HK-2 (cell line): ENCODE measurements at regions not wholly inside any gene's neighbourhood (a gene's known extent, or its start where the extent isn't known, plus 50 kb on each side); places are given as distances from the start of the nearest gene placed in this dataset.
"Not testable (repeated sequence)": the region's sequence is repeated elsewhere in the genome, so short reads cannot be mapped to it uniquely, and the experiment has no call there.

Experiments
- DNase-seq: peaks from one replicate; pipeline ENCODE4 v3.0.0-alpha.2; 2018; ENCODE audit not compliant: unreplicated experiment

DNA sequence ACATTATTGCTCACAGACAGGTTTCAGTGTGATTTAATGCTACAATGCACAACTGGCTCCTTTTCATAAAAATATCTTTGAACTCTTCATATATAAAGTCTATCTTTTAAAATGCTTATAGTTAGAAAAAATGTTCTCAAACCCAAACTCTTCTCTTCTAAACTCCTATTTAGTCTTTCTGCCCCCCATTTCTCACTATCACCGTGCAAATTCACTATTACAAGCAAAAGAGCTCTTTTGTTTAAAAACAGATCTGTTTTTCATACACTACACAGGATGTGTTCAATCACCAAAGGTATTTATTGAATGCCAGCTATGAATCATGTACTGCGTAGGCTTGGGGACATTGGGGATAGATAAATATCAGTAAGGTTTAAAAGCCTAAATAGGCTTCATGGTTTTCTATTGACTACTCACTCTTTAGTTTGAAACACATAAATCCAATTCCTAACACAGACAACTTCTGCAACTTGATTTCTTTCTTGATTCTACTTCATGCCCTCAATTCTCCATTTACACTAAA lies 692.3 kb downstream of the C12orf50 start:
- DNase-seq, result no peak

DNA sequence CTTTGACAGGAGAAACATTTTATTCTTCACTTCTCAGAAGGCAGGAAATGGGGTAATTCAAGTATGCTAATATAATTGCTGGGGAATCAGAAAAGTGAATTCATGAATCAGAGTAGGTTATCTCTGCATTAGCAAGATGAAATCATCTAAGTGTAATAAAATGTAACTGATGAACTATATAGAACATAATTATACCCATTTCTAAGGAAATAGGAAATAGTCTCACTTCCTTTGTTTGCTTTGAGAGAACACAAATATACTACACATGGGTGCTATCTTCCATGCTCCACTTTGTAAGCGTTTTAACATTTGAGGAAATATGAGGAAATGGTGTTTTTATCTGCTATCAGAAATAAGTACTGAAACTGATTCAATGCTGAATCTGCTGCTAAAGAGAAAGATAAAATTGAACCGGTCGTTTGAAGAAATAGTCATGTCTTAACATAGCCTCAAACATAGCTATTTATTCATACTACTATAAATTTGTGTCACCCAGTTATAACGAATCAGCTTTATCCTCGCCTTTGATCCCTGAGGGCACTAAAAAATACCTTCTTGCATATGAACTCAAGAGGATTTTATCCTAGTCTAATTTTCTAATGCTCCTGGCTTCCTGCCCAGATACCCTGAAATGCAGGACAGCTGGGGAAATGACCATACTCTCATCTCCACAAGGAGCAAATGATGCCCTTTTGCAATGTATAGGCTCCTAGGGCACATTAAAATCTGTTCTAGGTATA lies 696.0 kb downstream of the C12orf50 start:
- no peak for DNase-seq

DNA sequence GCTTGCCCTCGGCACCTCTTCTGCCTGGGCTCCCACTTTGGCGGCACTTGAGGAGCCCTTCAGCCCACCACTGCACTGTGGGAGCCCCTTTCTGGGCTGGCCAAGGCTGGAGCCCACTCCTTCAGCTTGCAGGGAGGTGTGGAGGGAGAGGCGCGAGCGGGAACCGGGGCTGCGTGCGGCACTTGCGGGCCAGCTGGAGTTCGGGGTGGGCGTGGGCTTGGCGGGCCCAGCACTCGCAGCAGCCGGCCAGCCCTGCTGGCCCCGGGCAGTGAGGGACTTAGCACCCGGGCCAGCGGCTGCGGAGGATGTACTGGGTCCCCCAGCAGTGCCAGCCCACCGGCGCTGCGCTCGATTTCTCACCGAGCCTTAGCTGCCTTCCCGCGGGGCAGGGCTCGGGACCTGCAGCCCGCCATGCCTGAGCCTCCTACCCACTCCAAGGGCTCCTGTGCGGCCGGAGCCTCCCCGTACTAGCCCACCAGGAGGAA lies 699.1 kb downstream of the C12orf50 start:
- DNase-seq, result not testable (repeated sequence)

DNA sequence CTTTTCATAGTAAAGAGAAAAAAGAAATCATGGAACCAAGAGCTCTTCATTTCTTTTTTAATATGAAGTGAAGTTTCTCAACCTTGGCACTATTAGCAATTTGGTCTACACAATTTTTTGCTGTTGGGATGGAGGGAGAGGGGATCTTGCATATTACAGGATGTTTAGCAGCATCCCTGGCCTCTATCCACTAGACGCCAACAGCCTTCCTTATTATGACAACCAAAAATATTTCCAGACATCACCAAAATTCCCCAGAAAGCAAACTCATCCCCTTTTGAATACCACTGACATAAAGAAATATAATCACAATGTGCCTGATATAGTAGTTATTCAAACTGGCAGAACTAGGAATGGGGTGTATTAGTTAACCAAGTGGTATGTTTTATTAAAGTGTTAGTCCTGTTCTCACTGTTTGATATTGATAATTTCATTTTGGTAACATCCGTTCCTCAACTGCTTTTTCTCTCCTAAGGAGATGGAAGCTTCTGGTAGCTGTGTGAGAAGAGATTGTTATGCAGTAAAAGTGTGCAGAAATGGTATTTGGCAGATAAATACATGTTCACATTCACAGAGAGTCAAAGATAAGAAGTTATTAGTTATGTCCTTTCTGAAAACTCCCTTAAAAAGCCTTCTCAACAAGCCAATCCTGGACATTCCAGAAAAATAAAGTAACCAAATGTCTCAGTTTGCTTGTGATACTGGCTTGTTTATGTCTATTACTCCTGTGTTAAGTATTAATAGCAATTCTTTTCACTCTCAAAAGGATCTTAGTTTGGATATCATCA lies 699.9 kb downstream of the C12orf50 start:
- DNase-seq, result no peak

DNA sequence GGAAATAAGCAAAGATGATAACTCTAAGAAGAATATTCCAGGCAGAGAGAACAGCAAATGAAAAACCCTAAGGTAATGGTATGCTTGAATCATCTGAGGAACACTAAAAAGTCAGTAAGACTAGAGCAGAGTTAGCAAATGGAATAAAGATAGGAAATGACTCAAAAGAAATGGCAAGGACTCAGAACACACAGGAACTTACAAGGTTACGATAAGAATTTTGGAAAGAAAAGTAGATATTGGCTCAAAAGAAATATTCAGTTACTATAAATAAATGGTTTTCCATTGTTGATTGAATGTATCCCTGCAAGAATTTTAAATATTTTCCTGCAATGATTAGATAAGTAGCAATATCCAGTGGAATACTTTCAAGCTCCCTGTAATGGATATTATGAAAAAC lies 705.8 kb downstream of the C12orf50 start:
- DNase-seq, result no peak

DNA sequence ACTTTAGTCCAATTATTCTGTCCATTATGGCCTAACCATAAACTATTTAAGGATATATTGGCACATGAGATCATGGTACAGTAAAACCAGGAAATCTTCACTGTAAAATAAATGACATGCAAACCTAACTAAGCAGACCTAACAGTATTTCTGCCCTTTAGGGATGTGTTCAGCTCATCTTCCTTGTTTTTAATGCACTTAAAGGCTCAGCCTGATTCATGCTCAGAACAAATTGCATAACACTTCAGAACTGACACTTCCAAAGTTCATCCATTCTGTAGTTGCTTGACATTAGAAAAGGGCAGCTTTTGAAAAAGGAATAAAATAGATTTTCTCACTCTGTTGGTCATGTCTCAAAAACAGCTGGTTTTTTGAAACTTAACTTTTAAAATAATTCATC lies 708.5 kb downstream of the C12orf50 start:
- DNase-seq, result no peak

DNA sequence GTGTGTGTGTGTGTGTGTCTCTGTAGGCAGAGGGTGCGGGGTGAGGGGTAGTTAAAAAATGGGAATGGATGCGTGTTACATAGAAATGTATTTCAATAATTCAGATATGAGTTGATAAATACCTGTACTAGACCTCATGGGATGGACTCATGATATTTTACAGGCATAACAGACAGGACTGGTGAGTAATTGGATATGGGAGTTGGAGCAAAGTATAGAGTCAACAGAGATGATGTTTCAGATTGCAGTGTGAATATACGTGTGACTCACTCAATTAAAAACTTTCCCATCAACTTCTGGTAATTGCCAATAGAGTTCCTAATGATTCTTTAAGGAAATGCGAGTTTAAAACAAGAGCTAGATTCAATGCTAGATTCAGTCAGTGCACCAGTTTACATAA lies 711.9 kb downstream of the C12orf50 start:
- no peak for DNase-seq

DNA sequence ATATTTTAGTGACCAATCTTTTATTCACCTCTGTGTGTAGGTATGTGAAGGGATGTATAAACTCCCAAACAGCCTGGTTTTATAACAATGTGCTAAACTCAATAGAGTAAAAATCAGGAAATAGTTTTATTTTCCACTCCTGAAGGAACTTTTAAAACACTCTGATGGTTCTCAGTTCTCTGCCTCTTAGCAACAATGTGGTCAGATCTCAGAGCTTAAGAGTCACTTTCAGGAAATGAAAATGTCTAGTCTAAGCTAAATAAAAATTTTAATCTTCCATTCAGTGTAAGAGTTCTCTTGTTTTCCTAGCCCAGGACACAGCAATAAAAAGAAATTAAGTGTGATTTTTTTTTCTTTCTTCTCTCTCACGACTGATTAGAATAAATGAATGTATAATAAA lies 718.0 kb downstream of the C12orf50 start:
- no peak for DNase-seq

DNA sequence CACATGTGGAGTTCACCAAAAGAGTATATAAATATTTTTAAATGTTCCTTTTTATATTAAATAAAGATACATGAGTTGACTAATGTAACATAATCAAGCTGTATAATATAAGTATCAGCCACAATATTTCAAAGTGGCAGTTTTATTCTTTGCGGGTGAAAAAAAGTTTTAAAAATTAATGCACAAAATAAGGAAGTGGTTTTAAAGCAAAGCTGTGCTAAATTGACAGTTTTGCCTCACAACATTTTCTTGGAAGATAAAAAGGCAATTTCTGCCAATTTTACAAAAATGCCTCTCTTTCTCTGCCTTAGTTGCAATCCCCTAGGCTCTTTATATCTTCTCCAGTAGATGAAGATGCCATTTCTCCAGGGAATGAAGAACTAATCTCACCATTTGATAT lies 719.1 kb downstream of the C12orf50 start:
- DNase-seq, result no peak

DNA sequence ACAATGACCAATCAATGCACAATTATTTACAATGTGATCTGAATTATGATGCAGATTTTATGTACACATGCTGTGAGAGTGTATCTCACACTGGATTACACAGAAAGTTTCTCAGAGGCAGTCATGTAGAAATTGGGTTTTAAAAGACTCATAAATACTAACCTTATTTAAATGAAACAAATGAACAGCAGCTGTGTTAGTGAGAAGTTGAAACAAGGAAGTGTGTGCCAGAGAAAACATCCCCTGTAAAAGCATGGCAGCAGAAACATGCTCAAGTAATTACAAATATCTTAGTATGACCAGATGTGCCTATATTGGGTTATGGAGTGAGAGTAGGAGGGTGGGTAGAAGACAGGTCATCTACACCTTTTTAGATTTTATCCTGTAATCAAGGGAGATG lies 723.7 kb downstream of the C12orf50 start:
- no peak for DNase-seq

DNA sequence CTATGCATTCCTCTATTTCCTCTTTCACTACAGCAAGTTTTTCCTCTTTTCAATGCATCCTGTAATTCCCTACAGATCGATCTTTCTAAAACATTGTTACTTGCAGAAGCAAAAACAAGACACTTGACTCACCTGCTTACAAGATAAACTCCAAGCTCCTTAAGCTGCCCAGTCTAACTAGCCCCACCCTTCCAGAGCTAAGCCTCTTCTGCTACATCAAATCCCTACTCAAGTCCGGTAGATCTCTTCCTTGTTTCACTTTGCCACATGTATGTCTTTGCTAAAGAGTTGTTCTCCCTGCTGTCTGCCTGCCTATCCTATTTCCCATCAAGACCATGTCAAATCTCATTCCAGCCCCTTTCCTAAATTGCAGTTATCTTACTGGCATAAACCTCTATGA lies 724.8 kb downstream of the C12orf50 start:
- no peak for DNase-seq

DNA sequence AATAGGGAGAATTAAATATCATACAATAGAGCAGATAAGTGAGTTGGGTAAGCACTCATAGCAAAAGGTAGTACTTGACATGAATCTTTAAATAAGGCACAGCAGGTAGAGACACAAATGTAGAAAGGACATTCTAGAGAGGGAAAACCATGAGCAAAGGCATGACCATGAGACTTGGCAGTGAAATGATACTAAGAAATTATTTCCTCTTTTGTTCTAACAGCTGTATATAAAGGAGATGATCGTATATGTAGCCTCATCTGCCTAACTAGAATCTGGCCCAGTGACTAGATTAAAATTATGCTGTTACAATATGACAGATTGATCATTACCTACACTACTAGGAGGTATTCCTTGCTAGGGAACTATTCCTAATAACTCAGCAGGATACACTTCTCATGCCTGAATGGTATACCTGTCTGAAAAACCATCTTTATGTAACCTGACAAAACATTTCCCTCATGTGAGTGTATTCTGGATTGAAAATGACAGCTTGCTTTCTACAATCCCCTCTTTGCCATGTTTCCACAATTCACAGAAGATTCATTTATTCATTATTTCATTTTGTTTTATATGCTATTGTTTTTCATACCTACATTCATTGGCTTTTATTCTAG lies 725.7 kb downstream of the C12orf50 start:
- no peak for DNase-seq

DNA sequence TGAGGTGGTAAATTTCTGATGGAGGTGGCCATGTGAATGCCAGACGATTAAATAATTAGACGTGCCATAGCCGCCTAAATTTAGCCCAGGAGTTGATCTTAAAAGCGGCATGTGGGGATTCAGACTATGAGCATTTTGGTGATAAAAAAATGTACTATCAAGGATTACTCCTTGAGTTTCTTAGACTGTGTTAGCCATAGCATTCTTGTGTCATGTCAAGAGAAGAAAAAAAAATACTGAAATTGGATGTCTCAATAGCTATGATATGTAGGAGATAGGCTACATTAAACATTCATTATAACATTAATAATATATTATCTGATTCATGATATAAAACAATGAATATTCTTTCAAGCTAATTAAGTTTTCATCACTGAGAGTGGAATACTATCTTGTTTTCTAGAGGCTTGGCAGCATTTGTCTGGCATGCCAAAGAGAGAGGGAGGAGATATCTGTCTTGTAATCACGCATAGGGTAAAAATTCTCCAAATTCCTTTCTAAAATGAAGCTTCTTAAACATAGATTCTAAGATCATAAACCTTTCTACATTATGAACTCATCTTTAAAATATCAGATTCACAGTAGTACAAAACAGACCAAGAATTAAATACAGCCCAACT lies 727.0 kb downstream of the C12orf50 start:
- no peak for DNase-seq

DNA sequence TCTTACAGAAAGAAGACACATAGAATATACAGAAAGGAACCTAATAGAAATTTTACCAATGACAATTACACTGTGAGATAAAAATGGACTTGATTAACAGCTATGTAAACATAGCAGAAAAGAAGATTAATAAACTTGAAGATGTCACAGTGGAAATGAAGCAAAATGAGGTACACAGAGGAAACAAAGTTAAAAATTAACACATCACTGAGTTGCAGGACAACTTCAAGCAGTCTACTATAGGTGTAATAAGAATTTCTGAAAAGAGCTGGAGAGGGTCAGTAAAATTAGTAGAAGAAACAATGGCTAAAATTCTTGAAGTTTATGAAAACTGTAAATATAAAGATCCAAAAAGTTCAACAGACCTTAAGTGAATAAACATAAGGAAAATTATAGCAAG lies 738.7 kb downstream of the C12orf50 start:
- no peak for DNase-seq

DNA sequence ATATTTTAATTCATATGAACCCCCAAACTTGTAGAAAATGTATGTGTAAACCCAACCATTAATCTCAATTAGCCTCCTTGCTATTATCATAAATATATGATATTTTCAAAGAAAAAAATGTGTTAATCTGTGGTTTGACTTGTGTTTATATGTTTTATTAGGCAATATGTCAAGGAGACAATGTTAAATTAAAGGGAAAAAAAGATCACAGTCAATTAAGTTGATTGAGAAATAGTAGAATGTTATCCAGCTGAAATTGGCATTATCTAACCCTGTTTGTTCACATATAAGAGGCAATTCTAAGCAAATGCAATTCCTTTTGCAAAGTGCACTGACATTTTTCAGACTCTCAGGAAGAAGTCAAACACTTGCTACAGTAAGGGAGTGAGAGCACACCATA lies 745.3 kb downstream of the C12orf50 start:
- DNase-seq, result no peak

DNA sequence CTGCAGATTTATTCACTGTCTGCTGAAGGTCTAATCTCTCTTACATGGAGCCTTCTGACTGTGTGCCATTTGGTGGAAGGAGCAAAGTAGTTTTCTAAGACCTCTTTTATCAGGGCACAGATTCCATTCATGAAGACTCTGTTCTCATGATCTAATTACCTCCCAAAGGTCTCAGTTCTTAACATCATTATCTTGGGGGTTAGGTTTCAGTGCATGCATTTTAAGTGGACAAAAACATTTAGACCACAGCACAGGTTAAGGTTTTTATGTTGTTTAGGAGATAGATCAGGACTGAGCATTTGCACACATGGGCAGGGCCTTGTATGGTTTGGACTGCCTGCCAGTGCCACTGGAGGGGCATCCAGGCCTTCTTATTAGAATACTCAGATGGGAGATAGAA lies 746.1 kb downstream of the C12orf50 start:
- DNase-seq, result no peak

DNA sequence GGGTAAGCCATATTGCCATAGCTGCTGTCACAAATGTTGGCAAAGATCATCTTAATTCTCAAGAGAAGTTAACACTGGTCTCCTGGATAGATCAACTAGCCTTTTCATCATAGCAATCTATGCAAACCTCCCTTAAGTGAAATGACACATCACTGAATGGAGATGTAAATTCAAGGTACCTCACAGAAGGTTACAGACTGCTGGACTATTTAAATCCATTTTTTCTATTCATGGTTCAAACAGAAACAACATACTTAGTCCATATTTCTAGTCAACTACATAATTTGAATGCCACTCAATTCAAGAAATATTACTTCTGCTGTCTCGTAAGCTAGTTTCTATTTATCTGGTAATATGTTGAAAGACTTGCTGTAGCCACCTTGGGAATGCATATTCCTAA lies 748.3 kb downstream of the C12orf50 start:
- no peak for DNase-seq

DNA sequence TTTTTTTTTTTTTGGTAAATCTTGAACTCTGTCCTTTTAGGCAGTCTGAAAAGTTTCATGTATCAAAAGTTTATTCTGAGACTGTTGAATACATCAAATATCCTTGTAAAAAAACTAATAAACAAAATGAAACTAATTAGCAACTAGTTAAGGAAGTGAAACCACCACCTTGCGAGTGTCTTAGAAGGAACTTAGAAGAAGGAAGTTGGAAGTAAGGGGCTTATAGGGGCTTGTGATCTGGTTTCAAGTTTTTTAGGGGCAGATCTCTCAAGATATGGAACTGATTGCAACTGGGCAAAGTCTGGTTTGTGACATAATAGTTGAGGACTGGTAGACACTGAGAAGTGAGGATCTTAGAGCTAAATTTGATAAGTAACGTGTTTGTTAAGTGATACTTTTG lies 748.8 kb downstream of the C12orf50 start:
- DNase-seq, result no peak

DNA sequence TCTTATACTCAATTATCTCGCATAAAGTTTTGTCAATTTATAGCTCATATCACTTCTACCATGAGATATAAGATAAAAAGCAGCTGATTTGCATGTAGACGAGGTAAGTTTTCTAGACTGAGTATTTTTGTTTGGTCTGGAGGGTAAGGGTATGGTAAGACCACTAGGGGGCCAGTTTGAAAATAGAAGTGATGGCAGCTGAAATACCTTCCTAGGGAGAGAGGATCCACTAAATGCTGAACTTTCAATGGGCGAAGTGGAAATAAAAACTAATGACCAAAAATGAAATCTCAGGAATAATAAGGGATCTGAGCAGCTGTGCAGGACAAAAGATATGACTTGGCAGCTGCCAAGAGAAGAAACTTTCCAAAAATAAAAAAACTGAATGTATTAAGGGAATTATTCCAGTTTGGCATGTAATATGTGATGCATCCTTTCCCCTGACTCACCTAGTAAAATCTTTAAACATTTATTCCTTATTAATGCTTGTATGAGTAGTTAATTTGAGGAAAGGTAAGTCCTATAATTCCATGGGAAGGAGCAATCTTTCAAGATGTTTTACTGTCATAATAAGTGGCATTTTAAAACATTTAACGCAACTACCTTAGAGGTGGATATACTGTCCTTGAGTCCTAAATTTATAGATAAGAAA lies 754.5 kb downstream of the C12orf50 start:
- no peak for DNase-seq

DNA sequence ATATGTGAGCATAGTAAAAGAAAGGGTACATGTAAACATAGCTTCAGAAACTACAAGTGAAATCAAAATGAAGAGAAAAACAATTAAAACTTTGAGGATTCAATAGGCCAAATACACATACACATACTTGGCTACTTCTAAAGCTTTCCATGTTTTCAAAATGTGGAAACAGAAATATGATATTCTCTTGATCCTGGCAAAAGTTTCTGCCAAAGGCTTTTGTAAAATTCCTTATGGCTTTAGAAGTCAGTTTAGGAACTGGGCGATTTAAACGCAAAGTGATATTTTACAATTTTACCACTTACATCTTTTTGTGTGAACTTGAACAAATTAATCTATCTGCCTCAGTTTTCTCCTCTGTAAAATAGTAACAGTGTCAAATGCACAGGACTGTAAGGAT lies 756.4 kb downstream of the C12orf50 start:
- DNase-seq, result no peak

DNA sequence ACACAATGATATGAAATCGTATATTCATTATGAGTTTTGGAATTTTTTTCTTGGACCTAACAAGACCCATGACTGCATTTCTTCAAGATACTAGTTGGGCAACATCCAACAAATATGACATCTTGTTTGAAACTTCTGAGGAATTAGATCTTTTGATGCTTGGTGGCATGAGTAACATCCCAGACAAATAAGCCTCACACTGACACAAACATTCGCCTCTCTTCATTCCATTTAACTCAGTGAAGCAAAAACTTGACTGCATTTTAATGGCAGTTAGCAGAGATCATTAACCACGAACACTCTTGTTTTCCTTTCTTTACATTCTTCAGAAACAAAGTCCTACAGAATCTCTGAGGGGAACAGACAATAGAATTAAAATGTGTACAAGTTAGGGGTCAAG lies 758.3 kb downstream of the C12orf50 start:
- no peak for DNase-seq

DNA sequence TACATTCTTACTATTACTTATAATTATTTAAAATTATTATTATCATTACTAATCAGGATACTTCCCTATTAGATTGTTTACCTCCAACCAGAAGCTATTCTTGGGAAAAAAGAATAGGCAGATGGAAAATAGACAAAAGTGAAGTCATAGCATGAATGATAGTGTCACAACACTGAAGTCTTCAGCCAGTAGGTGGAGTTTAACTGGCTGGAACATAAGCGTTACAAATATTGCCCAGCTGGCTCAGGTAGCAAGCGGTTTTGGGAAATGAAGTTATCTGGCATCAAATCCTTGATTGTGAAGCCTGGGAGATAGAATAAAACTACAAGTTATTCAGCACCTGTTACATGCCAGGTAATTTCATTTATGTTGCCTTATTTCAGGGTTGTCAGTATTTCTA lies 762.9 kb downstream of the C12orf50 start:
- DNase-seq, result no peak
